Heart left ventricle (tissue), 13 donors: ENCODE measurements at regions not wholly inside any gene's neighbourhood (a gene's known extent, or its start where the extent isn't known, plus 50 kb on each side); places are given as distances from the start of the nearest gene placed in this dataset.

Source experiments
- POLR2A ChIP-seq, 2 donors: fragments of 450-650 bp; IDR thresholded peaks; one replicate each; pipeline ENCODE4 v1.6.1; 2017; ENCODE audit warnings: antibody characterized with exemption in 2 of 2, mild to moderate bottlenecking in 2 of 2, moderate library complexity in 2 of 2
- TF ChIP-seq, protein P1 (sequence below), 12 donors: fragments of 200-600 bp; sonication (generic) in 4 of 12; IDR thresholded peaks; one replicate each; pipeline versions ENCODE4 v1.5.0 to v1.8.0; 2018 to 2022; ENCODE audit warnings: antibody characterized with exemption in 12 of 12, mild to moderate bottlenecking in 5 of 12
- donor health status: ischemic (EF 13 %, LVEDD 7.1; RV severe dilation, severe dysfunction).
- donor health status: DM: no; HTN: yes; CAD: no.
- donor health status: DM: no; HTN: no; CAD: no.
- donor health status: ischemic (EF 25% LVEDD 6.9; RV normal size, moderate dysfunction).
- donor health status: ischemic (EF 25% LVEDD 5.7; RV mildly dilated, moderate dysfunction).
- donor health status: ischemic (EF 35%, LVEDD 5.7; RV mildly dilated, moderate dysfunction).
- donor health status: nonischemic (EF 11% LVEDD 7.7; RV severe dilation, severe dysfunction).
- donor health status: DM: yes; HTN: yes; CAD: no.
- donor health status: PGD.
- donor health status: ischemic (EF 29% LVEDD 5.4; RV normal size, mild dysfunction).
- donor health status: nonischemic (EF 23%, LVEDD 6.1; RV moderate dilation, normal function).

DNA sequence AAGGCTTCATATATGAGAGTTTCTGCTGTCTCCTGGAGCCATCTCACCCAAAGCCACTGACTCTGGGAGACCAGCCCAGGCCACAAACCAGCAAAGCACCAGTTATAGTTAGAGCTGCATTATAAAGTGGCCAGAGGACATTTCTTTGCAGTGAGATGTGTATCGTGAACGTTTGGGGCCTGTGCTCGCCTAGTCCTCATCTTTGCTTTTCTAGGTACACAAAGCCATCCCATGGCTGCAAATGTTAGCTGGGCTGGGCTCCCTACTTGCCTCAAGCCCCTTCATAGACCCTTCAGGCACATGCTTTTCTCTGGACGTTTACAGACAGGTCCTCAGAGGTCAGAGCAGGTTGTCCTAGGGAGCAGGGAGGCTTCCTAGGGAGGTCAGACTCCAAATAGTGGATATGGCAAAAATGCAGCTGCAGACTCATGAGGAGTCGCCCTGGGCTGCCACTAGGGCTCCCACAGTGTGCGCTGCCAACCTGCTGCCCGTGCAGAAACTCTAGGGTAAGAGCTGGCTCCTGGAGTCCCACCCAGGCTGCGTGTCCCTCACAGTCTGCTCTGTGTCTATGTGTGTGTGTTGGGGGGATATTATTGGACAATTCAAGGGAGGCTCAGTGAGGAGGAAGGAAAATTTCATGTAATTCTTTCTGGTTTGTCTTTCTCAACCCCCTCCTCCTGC lies 141.0 kb downstream of the RPIA start:
- TF ChIP-seq, protein P1, sequence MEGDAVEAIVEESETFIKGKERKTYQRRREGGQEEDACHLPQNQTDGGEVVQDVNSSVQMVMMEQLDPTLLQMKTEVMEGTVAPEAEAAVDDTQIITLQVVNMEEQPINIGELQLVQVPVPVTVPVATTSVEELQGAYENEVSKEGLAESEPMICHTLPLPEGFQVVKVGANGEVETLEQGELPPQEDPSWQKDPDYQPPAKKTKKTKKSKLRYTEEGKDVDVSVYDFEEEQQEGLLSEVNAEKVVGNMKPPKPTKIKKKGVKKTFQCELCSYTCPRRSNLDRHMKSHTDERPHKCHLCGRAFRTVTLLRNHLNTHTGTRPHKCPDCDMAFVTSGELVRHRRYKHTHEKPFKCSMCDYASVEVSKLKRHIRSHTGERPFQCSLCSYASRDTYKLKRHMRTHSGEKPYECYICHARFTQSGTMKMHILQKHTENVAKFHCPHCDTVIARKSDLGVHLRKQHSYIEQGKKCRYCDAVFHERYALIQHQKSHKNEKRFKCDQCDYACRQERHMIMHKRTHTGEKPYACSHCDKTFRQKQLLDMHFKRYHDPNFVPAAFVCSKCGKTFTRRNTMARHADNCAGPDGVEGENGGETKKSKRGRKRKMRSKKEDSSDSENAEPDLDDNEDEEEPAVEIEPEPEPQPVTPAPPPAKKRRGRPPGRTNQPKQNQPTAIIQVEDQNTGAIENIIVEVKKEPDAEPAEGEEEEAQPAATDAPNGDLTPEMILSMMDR (IDR thresholded peaks at IDR 0.05), result no peak
- no peak for TF ChIP-seq POLR2A (IDR thresholded peaks at IDR 0.05)
